AG04449 (cell line): ENCODE measurements at regions not wholly inside any gene's neighbourhood (a gene's known extent, or its start where the extent isn't known, plus 50 kb on each side); places are given as distances from the start of the nearest gene placed in this dataset.

Source experiments
- CTCF ChIA-PET: fragments of 350-600 bp; formaldehyde crosslinking; extraction: SDS; loops from one replicate; lab custom pipeline; 2021; ENCODE audit warnings: antibody characterized with exemption; lab: Yijun Ruan, JAX
- POLR2A ChIA-PET: fragments of 400-600, 350-600 bp; formaldehyde crosslinking; extraction: SDS; loops from one replicate; lab custom pipeline; 2020; ENCODE audit warnings: antibody characterized with exemption, inconsistent platforms; lab: Yijun Ruan, JAX
- DNase-seq: peaks from one replicate; pipeline ENCODE4 v3.0.0-alpha.2; 2010; ENCODE audit warnings: low read depth, low spot score
- H3K4me3 ChIP-seq: 2 replicates; pipeline ENCODE4 v1.5.1; 2011; ENCODE audit warnings: low read depth, mild to moderate bottlenecking, control low read depth, low read length
- TF ChIP-seq, protein P1 (sequence below): IDR thresholded peaks from one replicate; pipeline ENCODE4 v1.5.1; 2011; ENCODE audit warnings: mild to moderate bottlenecking, moderate library complexity, low read length, control low read depth, inconsistent platforms; ENCODE audit not compliant: insufficient read depth; ENCODE audit errors: missing control alignments

DNA sequence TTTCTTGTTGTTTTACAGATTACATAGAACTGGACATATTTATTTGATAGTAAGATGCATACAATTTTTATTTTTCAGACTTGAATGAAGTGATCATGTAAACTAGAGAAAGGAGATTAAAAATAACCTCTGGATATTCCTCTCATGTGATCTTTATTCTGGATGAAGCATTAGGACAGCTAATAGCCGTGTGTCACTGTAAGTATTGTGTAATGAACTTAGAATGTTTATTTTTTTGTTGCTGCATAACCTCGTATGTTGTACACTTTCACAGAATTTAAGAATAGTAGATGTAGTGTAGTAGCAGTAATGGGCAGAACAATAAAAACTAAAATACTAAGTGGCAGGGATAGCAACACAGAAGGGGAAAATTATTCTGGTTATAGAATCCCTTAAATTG, 2094.5 kb upstream of the TENM3 start:
- DNase-seq = no peak
- POLR2A ChIA-PET = no interaction called here
- CTCF ChIA-PET = no interaction called here
- TF ChIP-seq, protein P1, sequence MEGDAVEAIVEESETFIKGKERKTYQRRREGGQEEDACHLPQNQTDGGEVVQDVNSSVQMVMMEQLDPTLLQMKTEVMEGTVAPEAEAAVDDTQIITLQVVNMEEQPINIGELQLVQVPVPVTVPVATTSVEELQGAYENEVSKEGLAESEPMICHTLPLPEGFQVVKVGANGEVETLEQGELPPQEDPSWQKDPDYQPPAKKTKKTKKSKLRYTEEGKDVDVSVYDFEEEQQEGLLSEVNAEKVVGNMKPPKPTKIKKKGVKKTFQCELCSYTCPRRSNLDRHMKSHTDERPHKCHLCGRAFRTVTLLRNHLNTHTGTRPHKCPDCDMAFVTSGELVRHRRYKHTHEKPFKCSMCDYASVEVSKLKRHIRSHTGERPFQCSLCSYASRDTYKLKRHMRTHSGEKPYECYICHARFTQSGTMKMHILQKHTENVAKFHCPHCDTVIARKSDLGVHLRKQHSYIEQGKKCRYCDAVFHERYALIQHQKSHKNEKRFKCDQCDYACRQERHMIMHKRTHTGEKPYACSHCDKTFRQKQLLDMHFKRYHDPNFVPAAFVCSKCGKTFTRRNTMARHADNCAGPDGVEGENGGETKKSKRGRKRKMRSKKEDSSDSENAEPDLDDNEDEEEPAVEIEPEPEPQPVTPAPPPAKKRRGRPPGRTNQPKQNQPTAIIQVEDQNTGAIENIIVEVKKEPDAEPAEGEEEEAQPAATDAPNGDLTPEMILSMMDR = no peak
- no peak overlapping the region for H3K4me3 ChIP-seq

DNA sequence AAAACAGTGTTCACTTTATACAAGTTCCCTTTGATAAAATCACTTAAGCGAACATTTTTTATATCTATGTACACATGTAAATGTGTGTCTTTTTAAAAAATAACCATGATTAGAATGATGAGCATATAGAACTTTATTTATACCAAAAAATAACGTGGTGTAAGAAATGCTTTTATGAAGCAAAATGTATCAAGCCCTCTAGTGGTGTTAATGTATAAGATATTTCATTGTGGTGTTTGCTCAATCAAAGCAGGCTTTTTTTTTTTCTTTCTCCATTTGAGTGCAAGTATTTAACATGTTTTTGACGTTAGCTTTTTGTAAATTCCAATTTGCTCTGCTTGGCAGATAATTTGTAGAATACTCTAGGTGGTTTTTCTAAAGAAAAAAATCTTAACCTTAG, 2092.4 kb upstream of the TENM3 start:
- POLR2A ChIA-PET = no interaction called here
- TF ChIP-seq, protein P1 = no peak
- no peak overlapping the region for H3K4me3 ChIP-seq
- CTCF ChIA-PET = no interaction called here
- no peak for DNase-seq

DNA sequence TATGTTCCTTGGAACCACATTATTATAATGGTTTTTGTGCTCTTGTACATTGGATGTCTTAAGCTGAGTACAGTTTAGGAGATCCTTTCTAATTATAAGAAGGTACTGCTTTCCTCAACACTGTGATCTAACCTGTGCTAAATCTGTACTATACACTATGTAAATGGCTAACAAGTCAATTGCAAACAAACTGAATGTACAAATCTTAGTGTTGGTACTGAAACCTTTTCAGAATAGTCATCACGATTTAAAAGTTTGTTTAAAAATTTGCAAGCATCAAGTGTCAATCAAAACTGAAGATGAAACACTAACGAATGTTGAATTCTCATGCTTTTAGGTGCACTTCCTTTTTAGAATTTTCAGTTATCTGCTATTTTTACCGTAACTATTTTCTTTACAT, 2090.4 kb upstream of the TENM3 start:
- POLR2A ChIA-PET = no interaction called here
- CTCF ChIA-PET = no interaction called here
- TF ChIP-seq, protein P1 = no peak
- DNase-seq = no peak
- H3K4me3 ChIP-seq = no peak overlapping the region

DNA sequence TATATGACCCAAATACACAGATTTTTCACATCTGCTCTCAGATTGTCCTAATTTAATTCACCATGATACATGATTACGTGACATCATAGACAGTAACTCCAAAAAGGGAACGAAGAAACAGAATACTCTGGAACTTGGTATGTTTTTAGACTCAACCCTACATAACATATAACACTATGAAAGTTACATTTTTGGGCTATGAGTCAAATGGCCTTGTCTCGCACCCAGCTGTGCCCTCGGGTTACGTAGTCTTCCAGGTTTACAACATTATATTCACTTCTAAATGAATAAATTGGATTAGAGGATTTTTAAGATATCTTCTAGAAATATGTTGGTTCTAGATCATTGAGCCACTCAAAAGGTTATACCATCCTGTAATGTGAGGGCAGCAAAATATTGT, 2089.6 kb upstream of the TENM3 start:
- ChIA-PET CTCF (no interaction called here), POLR2A (no interaction called here)
- TF ChIP-seq, protein P1 = no peak
- no peak for DNase-seq
- H3K4me3 ChIP-seq = no peak overlapping the region

DNA sequence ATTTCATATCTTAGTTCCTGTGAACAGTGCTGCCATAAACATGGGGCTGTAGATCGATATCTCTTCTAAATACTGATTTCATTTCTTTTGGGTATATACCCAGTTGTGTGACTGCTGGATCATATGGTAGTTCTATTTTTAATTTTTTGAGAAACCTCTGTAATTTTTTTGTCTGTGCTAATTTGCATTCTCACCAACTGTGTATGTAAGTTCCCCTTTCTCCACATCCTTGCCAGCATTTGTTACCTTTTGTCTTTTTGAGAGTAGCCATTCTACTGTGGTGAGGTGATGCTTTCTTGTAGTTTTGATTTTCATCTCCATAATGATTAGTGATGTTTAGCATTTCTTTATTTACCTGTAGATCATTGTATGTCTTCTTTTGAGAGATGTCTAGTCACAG, 2086.5 kb upstream of the TENM3 start:
- ChIA-PET CTCF (no interaction called here), POLR2A (no interaction called here)
- no peak for DNase-seq
- TF ChIP-seq, protein P1 = no peak
- no peak overlapping the region for H3K4me3 ChIP-seq

DNA sequence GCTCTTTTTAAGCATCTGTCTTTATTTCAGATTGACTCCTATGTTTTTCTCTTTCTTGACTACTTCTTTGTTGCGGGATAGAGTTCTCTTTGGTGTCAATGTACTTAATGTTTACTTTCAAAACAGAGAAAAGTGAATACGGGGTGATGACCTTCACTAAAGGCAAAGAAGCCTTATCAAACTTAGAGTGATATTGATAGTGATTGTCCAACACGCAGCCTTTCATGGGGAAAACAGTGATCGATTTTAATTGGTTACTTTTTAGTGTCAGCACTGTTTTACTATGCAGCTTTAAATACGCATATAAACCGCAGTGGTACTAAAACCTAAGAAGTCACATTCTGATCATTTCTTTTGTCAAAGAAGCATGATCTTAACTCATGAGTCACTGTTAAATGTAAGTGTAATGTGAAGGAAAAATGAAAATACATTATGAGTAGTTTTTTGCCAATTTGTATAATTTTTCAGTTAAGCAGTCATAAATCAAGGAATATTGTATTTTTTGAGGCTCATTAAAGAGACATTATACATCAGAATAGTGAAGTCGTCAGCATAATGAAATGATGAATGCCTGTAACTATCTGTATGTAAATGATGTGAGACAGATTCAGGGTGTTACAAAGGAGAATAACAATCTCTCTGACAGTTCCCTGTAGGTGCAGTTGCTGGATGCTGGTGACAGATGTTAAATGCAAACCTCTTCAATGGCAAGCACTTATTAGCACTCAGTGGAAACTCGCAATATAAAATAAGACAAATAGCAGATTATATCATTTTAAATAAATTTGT, 2082.8 kb upstream of the TENM3 start:
- DNase-seq = no peak
- no peak overlapping the region for H3K4me3 ChIP-seq
- ChIA-PET CTCF (no interaction called here), POLR2A (no interaction called here)
- TF ChIP-seq, protein P1 = no peak
